ENCODE measurements at regions not wholly inside any gene's neighbourhood (a gene's known extent, or its start where the extent isn't known, plus 50 kb on each side); places are given as distances from the start of the nearest gene placed in this dataset.
A peak's percentile ranks its signal among the peaks of the same experiment; 100 is the strongest.

DNA sequence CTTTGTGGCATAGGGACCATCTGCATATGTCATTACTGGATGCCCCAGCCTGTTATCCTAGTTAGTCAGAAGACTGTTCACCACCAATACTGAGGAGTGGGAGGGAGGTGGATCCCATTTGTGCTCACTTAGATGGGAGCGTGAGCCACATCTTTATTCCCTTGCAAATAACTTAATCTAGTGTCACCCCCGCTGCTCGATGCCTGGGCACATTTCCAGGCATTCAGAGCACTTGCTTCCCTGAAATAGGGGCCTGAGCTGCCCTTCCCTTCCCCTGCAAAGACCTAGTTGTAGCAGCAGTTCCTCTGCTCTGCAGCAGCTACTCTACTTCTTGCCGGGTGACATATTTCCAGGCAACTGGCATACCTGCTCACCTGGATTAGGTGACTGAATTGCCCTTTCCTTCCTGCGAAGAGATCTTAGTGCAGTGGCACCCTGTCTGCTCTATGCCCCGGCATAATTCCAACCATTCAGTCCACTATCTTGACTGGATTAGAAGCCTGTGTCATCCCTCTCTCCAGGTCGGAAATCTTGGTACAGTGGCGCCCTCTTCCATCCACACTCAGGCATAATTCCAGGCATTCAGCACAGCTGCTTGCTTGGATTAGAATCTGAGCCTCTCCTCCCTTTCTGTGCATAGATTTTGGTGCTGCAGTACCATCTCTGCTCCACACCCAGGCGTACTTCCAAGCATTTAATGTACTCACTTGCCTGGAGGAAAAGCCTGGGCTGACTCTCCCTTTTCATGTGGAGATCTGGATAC is 1389.1 kb upstream of the TMEFF2 start:
- no peak for DNase-seq

DNA sequence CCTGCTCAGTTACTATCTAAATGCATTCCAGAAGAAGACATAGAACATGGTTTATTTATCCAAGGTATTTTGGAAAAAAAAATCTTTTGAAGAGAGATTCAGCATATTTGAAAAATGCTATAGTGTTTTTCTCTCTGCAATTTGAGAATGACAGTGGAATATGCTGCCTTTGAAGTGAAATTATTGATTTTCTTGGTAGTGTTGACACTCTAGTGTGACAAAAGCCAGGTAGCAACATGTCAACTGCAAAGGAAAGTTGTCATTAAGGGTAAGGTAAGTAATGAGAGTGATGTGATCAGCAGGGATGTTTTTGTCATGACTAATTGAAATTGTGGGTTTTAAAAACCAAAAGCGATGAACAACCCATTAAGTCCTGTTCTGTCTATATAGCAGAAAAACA is 1387.1 kb upstream of the TMEFF2 start:
- DNase-seq, result no peak

- no peak for DNase-seq
Observed at GRCh38 chr2:193580176-193580950, 1385.6 kb upstream of the TMEFF2 start.

- DNase-seq, result no peak
Observed at GRCh38 chr2:193566886-193567285, 1372.2 kb upstream of the TMEFF2 start.

GRCh38 chr2:193566276-193566675 is 1371.5 kb upstream of the TMEFF2 start:
- no peak for DNase-seq

DNA sequence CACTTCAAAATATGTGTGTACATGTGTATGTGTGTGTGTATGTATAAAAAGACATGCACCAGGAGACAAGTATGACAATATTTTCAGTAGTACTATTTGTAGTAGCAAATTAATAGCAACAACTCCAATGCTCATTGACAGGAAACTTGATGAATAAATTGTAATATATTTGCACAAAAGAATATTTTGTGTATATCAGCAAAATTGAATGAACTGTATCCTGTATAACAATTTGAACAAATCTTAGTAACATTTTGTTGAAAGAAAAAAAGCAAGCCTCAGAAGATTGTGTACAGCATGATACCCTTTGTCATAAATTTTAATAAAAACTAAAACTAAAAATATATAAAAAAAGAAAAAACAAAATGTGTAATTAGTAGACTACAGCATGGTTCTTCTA is 1367.3 kb upstream of the TMEFF2 start:
- DNase-seq, result no peak

GRCh38 chr2:193561054-193561453 is 1366.3 kb upstream of the TMEFF2 start:
- no peak for DNase-seq

- DNase-seq, result peak; percentile 10
Observed at GRCh38 chr2:193556766-193557470, 1362.2 kb upstream of the TMEFF2 start.

GRCh38 chr2:193549661-193550060 is 1354.9 kb upstream of the TMEFF2 start:
- DNase-seq, result no peak

DNA sequence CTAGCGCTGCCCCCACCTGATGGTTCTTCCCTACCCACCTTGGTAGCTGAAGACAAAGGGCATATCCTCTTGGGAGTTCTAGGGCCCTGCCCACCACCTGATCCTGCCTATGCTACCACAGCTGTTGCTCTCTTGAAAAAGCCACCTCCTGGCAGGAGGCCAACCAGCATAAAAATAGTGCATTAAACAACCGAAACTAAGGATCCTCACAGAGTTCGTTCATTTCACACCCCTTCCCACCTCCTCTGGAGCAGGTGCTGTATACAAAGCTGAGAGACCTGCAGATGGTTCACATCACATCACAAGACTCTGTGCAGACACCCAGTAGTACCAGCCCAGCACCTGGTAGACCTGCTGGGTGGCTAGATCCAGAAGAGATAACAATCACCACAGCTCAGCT is 1348.0 kb upstream of the TMEFF2 start:
- DNase-seq, result no peak

GRCh38 chr2:193539188-193539587 is 1344.5 kb upstream of the TMEFF2 start:
- no peak for DNase-seq

DNA sequence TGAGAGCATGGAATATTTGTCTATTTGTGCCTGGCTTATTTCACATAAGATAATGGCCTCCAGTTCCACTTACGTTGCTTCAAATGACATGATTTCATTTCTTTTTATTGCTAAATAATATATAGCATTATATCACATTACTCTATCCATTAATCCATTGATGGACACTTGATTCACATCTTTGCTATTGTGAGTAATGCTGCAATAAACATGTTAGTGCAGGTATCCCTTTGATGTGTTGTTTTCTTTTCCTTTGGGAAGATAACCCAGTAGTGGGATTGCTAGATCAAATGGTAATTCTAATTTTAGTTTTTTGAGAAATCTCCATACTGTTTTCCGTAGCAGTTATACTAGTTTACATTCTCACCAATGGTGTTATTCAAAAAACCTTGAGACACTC is 1343.3 kb upstream of the TMEFF2 start:
- no peak for DNase-seq

DNA sequence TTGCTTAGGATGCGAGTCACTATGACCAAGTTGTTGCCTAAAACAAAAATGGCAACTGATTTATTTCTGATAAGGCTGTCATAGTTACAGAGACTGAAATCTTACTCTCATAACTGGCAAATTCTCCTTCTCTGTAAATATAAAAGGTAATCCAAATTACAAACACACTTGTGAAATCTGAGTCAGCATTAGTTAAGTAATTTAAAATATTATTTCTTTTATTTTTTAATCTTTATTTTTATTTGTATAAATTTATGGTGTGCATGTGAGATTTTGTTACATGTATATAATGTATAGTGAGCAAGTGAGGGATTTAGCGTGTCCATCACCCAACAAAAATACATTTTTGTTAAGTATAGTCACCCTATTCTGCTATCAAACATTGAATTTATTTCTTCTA is 1342.8 kb upstream of the TMEFF2 start:
- no peak for DNase-seq

DNA sequence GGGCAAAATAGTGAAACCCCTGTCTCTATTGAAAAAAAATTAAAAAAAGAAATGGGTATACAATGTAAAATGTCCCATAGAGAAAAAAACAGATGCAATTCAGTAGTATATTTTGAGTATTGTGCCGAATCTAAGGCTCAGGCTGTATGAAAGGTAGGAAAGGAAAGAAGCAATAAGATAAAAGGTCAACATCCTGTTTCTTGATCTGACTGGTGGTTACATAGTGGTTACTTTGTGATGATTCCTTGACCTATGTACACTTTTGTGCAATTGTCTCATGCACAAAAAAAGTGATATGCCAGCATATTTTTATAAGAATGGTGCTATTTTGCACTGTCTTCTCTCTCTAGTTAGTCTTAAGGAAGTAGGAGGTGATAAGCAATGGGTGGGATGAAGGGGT is 1333.7 kb upstream of the TMEFF2 start:
- no peak for DNase-seq

- peak; percentile 3 for DNase-seq
Observed at GRCh38 chr2:193527146-193527545, 1332.4 kb upstream of the TMEFF2 start.

- no peak for DNase-seq
Observed at GRCh38 chr2:193523662-193524061, 1328.9 kb upstream of the TMEFF2 start.

- DNase-seq, result no peak
Observed at GRCh38 chr2:193521523-193521922, 1326.8 kb upstream of the TMEFF2 start.

- no peak for DNase-seq
Observed at GRCh38 chr2:193520709-193521458, 1326.2 kb upstream of the TMEFF2 start.

DNA sequence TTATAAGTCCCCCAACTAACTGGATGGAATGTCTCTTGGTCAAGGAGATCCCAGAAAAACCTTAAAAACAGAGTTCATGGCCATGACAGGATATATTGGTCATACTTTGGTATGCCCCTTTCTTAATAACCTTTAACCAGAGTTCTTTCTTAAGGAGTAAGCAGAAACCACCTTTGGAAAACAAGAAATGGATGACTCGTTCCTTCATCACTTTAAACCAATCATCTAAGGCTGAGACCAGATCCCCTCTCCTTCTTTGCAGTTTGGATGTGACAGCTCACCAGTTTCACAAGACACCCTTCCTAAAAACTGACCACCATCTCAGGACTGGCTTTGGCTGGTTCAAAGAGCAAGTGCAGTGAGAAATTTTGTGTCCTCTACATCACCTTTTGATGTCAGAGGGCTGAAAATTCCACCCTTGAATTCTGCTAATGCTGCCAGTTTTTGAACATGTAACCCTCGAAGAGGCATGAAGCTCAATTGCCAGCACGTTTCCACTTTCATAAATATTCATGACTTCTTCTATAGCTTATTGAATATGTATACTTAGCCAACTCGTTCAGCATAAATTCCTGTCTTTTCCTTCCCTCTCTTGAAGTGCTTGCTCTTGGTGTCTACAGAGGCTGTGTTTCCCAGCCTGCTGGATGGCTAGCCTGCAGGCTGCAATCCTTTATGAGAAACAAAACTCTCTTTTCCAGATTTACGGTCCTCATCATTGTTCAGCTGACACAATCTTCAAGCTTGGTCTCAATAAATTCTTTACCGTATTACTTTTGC is 1323.5 kb upstream of the TMEFF2 start:
- no peak for DNase-seq

GRCh38 chr2:193517615-193518014 is 1322.9 kb upstream of the TMEFF2 start:
- DNase-seq, result no peak

- no peak for DNase-seq
Observed at GRCh38 chr2:193506035-193506434, 1311.3 kb upstream of the TMEFF2 start.

- DNase-seq, result no peak
Observed at GRCh38 chr2:193505620-193506019, 1310.9 kb upstream of the TMEFF2 start.
